WI38 (cell line): ENCODE measurements at regions not wholly inside any gene's neighbourhood (a gene's known extent, or its start where the extent isn't known, plus 50 kb on each side); places are given as distances from the start of the nearest gene placed in this dataset.

Experiments used
- H3K4me3 ChIP-seq: 2 replicates; pipeline ENCODE4 v1.5.1; 2011; ENCODE audit warnings: low read depth, mild to moderate bottlenecking, control low read depth, low read length
- TF ChIP-seq, protein P1 (sequence below): IDR thresholded peaks from 2 replicates; pipeline ENCODE4 v1.5.1; 2012; ENCODE audit warnings: low read depth, mild to moderate bottlenecking, control low read depth, low read length

DNA sequence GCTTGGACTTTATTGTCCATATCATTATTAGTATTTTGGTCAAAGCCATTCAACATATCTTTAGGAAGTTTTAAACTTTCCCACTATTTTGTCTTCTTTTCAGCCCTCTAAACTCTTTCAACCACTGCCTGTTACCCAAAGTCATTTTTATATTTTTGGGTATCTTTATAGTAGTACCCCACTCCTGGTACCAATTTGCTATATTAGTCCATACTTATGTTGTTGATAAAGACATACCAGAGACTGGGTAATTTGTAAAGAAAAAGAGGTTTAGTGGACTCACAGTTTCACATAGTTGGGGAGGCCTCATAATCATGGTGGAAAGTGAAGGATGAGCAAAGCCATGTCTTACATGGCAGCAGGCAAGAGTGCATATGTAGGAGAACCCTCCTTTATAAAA, 271.4 kb downstream of the KLHL4 start:
- TF ChIP-seq, protein P1, sequence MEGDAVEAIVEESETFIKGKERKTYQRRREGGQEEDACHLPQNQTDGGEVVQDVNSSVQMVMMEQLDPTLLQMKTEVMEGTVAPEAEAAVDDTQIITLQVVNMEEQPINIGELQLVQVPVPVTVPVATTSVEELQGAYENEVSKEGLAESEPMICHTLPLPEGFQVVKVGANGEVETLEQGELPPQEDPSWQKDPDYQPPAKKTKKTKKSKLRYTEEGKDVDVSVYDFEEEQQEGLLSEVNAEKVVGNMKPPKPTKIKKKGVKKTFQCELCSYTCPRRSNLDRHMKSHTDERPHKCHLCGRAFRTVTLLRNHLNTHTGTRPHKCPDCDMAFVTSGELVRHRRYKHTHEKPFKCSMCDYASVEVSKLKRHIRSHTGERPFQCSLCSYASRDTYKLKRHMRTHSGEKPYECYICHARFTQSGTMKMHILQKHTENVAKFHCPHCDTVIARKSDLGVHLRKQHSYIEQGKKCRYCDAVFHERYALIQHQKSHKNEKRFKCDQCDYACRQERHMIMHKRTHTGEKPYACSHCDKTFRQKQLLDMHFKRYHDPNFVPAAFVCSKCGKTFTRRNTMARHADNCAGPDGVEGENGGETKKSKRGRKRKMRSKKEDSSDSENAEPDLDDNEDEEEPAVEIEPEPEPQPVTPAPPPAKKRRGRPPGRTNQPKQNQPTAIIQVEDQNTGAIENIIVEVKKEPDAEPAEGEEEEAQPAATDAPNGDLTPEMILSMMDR = no peak
- no peak overlapping the region for H3K4me3 ChIP-seq

DNA sequence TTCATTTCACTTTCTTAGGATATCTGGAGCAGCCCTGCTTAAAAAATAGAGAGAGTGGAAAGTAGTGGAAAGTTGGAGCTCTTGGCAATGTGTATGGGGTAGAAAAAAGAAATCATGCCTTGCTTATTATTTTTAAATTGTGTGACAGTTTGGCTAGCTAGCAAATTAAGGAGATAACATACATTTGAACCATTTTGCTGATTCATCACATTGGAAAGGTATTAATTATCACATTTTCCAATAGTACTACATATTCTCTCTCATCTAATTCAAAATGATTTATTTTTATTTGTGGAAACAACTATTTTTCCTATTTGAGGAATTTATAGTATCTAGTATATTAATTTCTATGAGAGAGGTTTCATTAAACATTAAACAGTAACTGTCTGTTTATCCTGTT, 280.4 kb downstream of the KLHL4 start:
- TF ChIP-seq, protein P1 = no peak
- no peak overlapping the region for H3K4me3 ChIP-seq

DNA sequence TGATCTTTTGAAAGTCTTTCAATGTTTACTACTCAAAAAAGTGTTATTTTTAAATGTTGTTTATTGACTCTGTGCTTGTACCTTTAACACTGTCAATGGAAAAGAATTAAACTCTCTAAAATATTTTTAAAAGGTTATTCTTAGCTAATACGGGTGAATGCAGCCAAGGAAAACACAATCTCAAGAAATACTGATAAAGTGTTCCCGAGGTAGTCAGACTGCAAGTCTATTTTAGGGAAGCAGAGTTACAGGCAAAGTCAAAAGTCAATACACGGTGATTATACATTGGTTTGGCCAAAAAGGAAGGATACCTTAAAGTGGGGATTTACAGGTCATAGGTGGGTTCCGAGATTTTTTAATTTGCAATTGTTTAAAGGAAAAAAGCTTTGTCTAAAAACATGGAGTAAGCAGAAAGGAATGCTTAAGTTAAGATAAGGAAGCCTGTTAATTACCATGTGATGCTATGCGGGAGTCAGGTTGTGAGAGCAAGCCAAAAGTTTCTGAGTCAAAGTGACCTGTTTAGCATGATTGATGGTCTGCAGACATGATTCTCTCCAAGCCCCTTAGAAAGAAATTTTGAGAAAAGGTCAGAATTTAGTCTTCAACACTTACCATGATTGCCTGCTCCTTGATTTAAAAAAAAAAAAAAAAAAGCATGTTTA, 288.4 kb downstream of the KLHL4 start:
- TF ChIP-seq, protein P1 = no peak
- H3K4me3 ChIP-seq = no peak overlapping the region

DNA sequence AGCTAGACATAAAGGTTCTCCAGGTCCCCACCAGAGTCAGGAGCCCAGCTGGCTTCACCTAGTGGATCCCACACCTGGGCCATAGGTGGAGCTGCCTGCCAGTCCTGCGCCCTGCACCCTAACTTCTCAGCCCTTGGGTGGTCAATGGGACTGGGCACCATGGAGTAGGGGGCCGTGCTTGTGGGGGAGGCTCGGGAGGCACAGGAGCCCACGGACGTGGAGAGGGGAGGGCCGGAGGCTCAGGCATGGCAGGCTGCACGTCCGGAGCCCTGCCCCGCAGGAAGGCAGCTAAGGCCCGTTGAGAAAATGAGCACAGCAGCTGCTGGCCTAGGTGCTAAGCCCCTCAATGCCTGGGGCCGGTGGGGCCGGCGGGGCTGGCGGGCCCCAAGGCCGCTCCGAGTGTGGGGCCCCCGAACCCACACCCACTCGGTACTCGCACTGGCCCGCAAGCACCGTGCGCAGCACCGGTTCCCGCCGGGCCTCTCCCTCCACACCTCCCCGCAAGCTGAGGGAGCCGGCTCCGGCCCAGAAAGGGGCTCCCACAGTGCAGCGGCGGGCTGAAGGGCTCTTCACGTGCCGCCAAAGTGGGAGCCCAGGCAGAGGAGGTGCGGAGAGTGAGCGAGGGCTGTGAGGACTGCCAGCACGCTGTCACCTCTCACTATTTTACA, 291.1 kb downstream of the KLHL4 start:
- no peak overlapping the region for H3K4me3 ChIP-seq
- TF ChIP-seq, protein P1 = no peak

DNA sequence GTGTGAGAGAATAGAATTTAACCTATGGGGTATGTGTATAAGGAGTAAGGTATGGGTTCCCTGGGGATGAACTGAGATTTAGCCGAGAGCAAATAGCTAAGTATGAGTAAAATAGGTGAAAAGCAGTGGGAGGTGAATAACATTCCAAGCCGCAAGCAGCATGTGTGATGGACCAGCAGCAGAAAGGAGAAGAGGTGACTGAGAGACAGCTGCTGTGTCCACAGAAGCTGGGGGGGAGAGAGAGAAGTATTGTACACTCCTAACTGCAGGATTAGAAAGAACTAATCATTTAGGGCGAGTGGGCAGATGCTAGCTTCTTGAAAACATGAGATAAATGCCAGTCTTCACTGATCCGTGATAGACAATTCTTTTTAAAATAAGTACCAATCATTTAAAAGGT, 296.0 kb downstream of the KLHL4 start:
- TF ChIP-seq, protein P1 = no peak
- H3K4me3 ChIP-seq = no peak overlapping the region

DNA sequence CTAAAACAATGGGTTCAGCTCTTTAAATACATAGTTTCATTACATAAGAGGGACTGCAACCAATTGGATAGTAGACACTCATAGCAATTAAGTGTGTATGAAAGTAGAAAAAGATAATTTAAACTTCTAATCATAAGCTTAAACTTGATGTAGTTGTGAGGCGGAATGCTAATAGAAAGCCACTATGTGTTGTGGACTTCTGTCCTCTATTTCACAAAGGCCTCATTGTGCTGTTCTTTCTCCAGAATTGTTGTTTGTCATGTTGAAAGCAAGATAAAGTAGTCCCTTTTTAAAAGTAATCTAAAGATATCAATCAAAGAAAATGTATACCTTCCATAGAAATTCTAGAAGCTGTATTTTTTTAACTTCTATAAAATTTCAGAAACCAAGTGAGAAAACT, 329.4 kb downstream of the KLHL4 start:
- H3K4me3 ChIP-seq = no peak overlapping the region
- TF ChIP-seq, protein P1 = no peak

DNA sequence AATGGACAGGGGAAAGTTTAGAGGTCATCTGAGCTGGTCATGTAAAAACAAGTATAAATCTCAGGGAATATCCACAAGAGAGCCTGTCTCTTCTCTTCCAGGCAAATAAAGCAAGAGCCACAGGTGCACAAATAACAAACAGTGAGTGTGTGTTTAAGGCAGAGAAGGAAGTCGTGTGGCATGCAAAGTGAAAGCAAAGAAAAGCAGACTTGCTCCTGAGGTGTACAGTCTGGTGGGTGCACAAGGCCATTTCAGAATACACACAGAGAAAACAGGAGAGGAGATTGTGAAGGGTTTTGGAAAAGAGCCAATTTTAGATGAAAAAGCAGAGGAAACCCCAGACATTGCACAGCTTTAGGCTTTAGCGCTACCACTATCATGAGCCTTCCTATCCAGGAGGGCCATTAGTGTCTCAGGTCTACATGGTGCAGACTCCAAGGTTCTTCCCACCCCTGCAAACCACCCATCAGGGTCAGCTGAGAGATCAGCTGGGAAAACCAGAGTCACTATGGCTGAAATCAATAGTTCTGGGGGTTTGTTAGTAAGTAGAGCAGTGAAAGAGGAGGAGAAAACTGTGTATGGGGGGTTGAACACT, 355.8 kb downstream of the KLHL4 start:
- TF ChIP-seq, protein P1 = no peak
- no peak overlapping the region for H3K4me3 ChIP-seq
